K562 (cell line): ENCODE measurements at regions not wholly inside any gene's neighbourhood (a gene's known extent, or its start where the extent isn't known, plus 50 kb on each side); places are given as distances from the start of the nearest gene placed in this dataset.

Experiments
- ATAC-seq: fragments of 200-7000 bp; cut with Tn5 transposase; 3 replicates; pipeline ENCODE4 v1.9.1; 2020; ENCODE audit warnings: moderate library complexity
- BruUV-seq: library from RNA; stranded (reverse); fragments of 400-500 nt; replicated peaks from 2 replicates; lab custom pipeline; 2021; lab: Mats Ljungman, UMichigan
- CTCF ChIA-PET: fragments of 300-600 bp; formaldehyde crosslinking; extraction: SDS; loops from one replicate; lab custom pipeline; 2021; ENCODE audit warnings: low intra/inter-chr PET ratio; lab: Yijun Ruan, JAX
- POLR2A ChIA-PET: fragments of 300-600, 350-650 bp; sonication (Branson Sonifier 250); formaldehyde crosslinking; extraction: SDS; loops from one replicate; lab custom pipeline; 2021; ENCODE audit warnings: antibody characterized with exemption, inconsistent platforms; lab: Yijun Ruan, JAX
- DNase-seq, 4 experiments: peaks; one replicate each; pipeline versions ENCODE4 v3.0.0 to v3.0.0-alpha.2; 2011 to 2018; ENCODE audit warnings: low spot score in 3 of 4, mixed read lengths in 3 of 4; ENCODE audit errors: extremely low read depth in 1 of 4
- FAIRE-seq: peaks from 2 replicates; lab custom pipeline; 2011; peaks lifted over from hg19 to GRCh38; lab: Jason Lieb, UNC
- H2AFZ ChIP-seq: 2 replicates; pipeline ENCODE4 v1.6.0; 2011; ENCODE audit warnings: low read depth, low read length, control low read depth, inconsistent platforms
- H3K27ac ChIP-seq: fragments of 200-600 bp; 3 replicates; pipeline ENCODE4 v1.8.0; 2011; ENCODE audit warnings: low read depth, mild to moderate bottlenecking, control low read depth, inconsistent platforms, low read length, moderate library complexity, mixed read lengths; ENCODE audit errors: extremely low read depth
- H3K27me3 ChIP-seq, 2 experiments: fragments of 300-600 bp in 1 of 2; 2 replicates in 1 of 2; 3 replicates in 1 of 2; pipeline versions ENCODE4 v1.6.0 to v1.8.0; 2011; ENCODE audit warnings: inconsistent platforms in 2 of 2, low read length in 2 of 2, mild to moderate bottlenecking in 1 of 2, mixed read lengths in 1 of 2, moderate library complexity in 1 of 2; ENCODE audit not compliant: control insufficient read depth in 2 of 2, insufficient read depth in 2 of 2
- H3K36me3 ChIP-seq: fragments of 300-600 bp; 3 replicates; pipeline ENCODE4 v1.8.0; 2011; ENCODE audit warnings: mild to moderate bottlenecking, low read length, inconsistent platforms; ENCODE audit not compliant: control insufficient read depth, insufficient read depth
- H3K4me1 ChIP-seq, 2 experiments: fragments of 200-600 bp in 1 of 2; replicated peaks in 1 of 2; 2 replicates in 1 of 2; 3 replicates in 1 of 2; pipeline versions ENCODE4 v1.5.1 to v1.8.0; 2011; ENCODE audit warnings: inconsistent platforms in 2 of 2, low read length in 2 of 2, mild to moderate bottlenecking in 1 of 2, mixed read lengths in 1 of 2, moderate library complexity in 1 of 2; ENCODE audit not compliant: control insufficient read depth in 2 of 2, insufficient read depth in 2 of 2
- H3K4me2 ChIP-seq: 2 replicates; pipeline ENCODE4 v1.6.1; 2011; ENCODE audit warnings: low read length, control low read depth, inconsistent platforms, mixed read lengths; ENCODE audit not compliant: insufficient read depth
- H3K4me3 ChIP-seq: fragments of 200-600 bp; sonication (generic), shearing (Covaris generic); 2 replicates; pipeline ENCODE4 v1.5.1; 2016; ENCODE audit warnings: control low read depth, inconsistent platforms
- H3K79me2 ChIP-seq: fragments of 200-600 bp; 3 replicates; pipeline ENCODE4 v1.8.0; 2011; ENCODE audit warnings: low read length, inconsistent platforms; ENCODE audit not compliant: control insufficient read depth, insufficient read depth
- H3K9ac ChIP-seq, 2 experiments: 2 replicates each; pipeline versions ENCODE4 v1.6.0 to v1.6.1; 2011; ENCODE audit warnings: low read depth in 2 of 2, low read length in 2 of 2, control low read depth in 1 of 2, inconsistent platforms in 1 of 2, mild to moderate bottlenecking in 1 of 2, mixed read lengths in 1 of 2; ENCODE audit not compliant: insufficient read depth in 1 of 2
- H3K9me1 ChIP-seq: one replicate; pipeline ENCODE4 v1.6.0; 2011; ENCODE audit warnings: inconsistent platforms, mild to moderate bottlenecking, low read length, moderate library complexity; ENCODE audit not compliant: control insufficient read depth, insufficient read depth
- H3K9me3 ChIP-seq: replicated peaks from 2 replicates; pipeline ENCODE4 v1.5.1; 2011; ENCODE audit warnings: low read depth, low read length, inconsistent platforms; ENCODE audit not compliant: control insufficient read depth, insufficient read depth
- H4K20me1 ChIP-seq: replicated peaks from 2 replicates; pipeline ENCODE4 v1.6.1; 2011; ENCODE audit warnings: low read length, inconsistent platforms, mixed read lengths; ENCODE audit not compliant: control insufficient read depth, insufficient read depth
- ARID1B ChIP-seq: fragments of 450-650 bp; IDR thresholded peaks from 2 replicates; pipeline ENCODE4 v1.6.1; 2016; ENCODE audit warnings: antibody characterized with exemption, mild to moderate bottlenecking, inconsistent platforms
- CSDE1 ChIP-seq, 2 experiments: fragments of 450-650 bp; IDR thresholded peaks; 2 replicates each; pipeline ENCODE4 v1.6.1; 2016; ENCODE audit warnings: mild to moderate bottlenecking in 1 of 2
- CXXC5 ChIP-seq: fragments of 250-450 bp; sonication (Bioruptor Pico); IDR thresholded peaks from 2 replicates; pipeline ENCODE4 v1.8.0; 2022; ENCODE audit warnings: inconsistent platforms, mild to moderate bottlenecking, moderate library complexity
- ERF ChIP-seq: fragments of 450-650 bp; formaldehyde crosslinking; IDR thresholded peaks from 2 replicates; pipeline ENCODE4 v1.4.0; 2020; ENCODE audit warnings: mild to moderate bottlenecking, mixed read lengths
- NUFIP1 ChIP-seq: fragments of 450-650 bp; IDR thresholded peaks from 2 replicates; pipeline ENCODE4 v1.6.1; 2018; ENCODE audit not compliant: partially characterized antibody
- RAD51 ChIP-seq: fragments of 450-650 bp; IDR thresholded peaks from 2 replicates; pipeline ENCODE4 v1.7.1; 2016; ENCODE audit warnings: low read depth, mild to moderate bottlenecking, borderline replicate concordance
- SIRT6 ChIP-seq: IDR thresholded peaks from one replicate; pipeline ENCODE4 v1.6.1; 2012; ENCODE audit warnings: low read depth, mild to moderate bottlenecking, control low read depth, inconsistent platforms, low read length, moderate library complexity
- SMAD4 ChIP-seq: fragments of 250-450 bp; sonication (Bioruptor Pico); conservative IDR thresholded peaks from 2 replicates; pipeline ENCODE4 v1.8.0; 2021; ENCODE audit warnings: inconsistent platforms, mild to moderate bottlenecking, moderate library complexity
- TCFL5 ChIP-seq: fragments of 250-450 bp; sonication (Bioruptor Pico); conservative IDR thresholded peaks from 2 replicates; pipeline ENCODE4 v1.6.1; 2021; ENCODE audit warnings: mild to moderate bottlenecking, moderate library complexity, matching md5 sums
- ZNF3 ChIP-seq: fragments of 250-450 bp; sonication (Bioruptor Pico); IDR thresholded peaks from 2 replicates; pipeline ENCODE4 v1.5.0; 2021; ENCODE audit warnings: mild to moderate bottlenecking, moderate library complexity
- ZNF764 ChIP-seq: fragments of 250-450 bp; sonication (Bioruptor Pico); IDR thresholded peaks from 2 replicates; pipeline ENCODE4 v1.4.0; 2020; ENCODE audit warnings: low read depth, mild to moderate bottlenecking, moderate library complexity
- WGBS: fragments of 100-300 bp; shearing (Covaris generic); methylation state at CpG from one replicate; pipeline ENCODE4 v1.1.6; 2016; ENCODE audit warnings: low coverage, mixed read lengths; ENCODE audit not compliant: insufficient coverage; ENCODE audit errors: missing lambda C conversion rate; 5-methylcytosine and 5-hydroxymethylcytosine counted together
- in situ Hi-C: fragments of 300-500 bp; cut with MboI; formaldehyde crosslinking; loops from 4 replicates; pipeline ENCODE4 v1.15.0; 2018; ENCODE audit warnings: inconsistent platforms, mixed read lengths
- intact Hi-C: fragments of 100-400 bp; cut with micrococcal nuclease; formaldehyde crosslinking; loops from 2 replicates; pipeline ENCODE4 v1.14.2; 2022
- TF ChIP-seq, protein P1 (sequence below): fragments of 250-450 bp; sonication (Bioruptor Pico); IDR thresholded peaks from 2 replicates; pipeline ENCODE4 v1.4.0; 2020

- no peak for TF ChIP-seq NUFIP1
- TF ChIP-seq CXXC5 (CRISPR knock-in tag), result no peak
Observed at GRCh38 chr2:18154812-18155211, 276.3 kb downstream of the KCNS3 start (continued).

DNA sequence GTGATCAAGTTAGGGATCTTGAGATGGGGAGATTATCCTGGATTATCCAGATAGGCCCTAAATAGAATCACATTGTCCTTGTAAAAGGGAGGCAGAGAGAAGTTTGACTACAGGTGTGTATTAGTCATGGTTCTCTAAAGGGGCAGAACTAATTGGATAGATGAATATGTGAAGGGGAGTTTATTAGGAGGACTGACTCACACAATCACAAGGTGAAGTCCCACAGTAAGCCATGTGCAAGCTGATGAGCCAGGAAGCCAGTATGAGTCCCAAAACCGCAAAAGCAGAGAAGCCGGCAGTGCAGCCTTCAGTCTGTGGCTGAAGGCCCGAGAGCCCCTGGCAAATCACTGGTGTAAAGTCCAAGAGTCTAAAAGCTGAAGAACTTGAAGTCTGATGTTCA lies 275.8 kb downstream of the KCNS3 start:
- WGBS, result 0% methylated on average over 3 of the region's 3 CpGs
- CTCF ChIA-PET, result no interaction called here

More for the DNA sequence above, 275.8 kb downstream of the KCNS3 start:
- Histone ChIP-seq H3K36me3 (no peaks in the 10 kb centered on the region), H3K9ac (no peak overlapping the region), H3K4me2 (no peak overlapping the region), H3K27ac (no peak overlapping the region)
- no TSS peak for BruUV-seq
- FAIRE-seq (no peak), DNase-seq (no peak)
- TF ChIP-seq TCFL5 (CRISPR knock-in tag) (no peak), ZNF764 (no peak), CSDE1 (IDR thresholded peaks at IDR 0.05) (no peak), RAD51 (no peak), ARID1B (no peak), ZNF3 (CRISPR knock-in tag) (no peak), SMAD4 (no peak), SIRT6 (no peak), ERF (CRISPR knock-in tag) (no peak)
- TF ChIP-seq, protein P1, sequence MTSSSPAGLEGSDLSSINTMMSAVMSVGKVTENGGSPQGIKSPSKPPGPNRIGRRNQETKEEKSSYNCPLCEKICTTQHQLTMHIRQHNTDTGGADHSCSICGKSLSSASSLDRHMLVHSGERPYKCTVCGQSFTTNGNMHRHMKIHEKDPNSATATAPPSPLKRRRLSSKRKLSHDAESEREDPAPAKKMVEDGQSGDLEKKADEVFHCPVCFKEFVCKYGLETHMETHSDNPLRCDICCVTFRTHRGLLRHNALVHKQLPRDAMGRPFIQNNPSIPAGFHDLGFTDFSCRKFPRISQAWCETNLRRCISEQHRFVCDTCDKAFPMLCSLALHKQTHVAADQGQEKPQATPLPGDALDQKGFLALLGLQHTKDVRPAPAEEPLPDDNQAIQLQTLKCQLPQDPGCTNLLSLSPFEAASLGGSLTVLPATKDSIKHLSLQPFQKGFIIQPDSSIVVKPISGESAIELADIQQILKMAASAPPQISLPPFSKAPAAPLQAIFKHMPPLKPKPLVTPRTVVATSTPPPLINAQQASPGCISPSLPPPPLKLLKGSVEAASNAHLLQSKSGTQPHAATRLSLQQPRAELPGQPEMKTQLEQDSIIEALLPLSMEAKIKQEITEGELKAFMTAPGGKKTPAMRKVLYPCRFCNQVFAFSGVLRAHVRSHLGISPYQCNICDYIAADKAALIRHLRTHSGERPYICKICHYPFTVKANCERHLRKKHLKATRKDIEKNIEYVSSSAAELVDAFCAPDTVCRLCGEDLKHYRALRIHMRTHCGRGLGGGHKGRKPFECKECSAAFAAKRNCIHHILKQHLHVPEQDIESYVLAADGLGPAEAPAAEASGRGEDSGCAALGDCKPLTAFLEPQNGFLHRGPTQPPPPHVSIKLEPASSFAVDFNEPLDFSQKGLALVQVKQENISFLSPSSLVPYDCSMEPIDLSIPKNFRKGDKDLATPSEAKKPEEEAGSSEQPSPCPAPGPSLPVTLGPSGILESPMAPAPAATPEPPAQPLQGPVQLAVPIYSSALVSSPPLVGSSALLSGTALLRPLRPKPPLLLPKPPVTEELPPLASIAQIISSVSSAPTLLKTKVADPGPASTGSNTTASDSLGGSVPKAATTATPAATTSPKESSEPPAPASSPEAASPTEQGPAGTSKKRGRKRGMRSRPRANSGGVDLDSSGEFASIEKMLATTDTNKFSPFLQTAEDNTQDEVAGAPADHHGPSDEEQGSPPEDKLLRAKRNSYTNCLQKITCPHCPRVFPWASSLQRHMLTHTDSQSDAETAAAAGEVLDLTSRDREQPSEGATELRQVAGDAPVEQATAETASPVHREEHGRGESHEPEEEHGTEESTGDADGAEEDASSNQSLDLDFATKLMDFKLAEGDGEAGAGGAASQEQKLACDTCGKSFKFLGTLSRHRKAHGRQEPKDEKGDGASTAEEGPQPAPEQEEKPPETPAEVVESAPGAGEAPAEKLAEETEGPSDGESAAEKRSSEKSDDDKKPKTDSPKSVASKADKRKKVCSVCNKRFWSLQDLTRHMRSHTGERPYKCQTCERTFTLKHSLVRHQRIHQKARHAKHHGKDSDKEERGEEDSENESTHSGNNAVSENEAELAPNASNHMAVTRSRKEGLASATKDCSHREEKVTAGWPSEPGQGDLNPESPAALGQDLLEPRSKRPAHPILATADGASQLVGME (CRISPR knock-in tag), result no peak
- TF ChIP-seq, all 486 proteins: peak for 0
- intact Hi-C loops, result no loop called here
- Histone ChIP-seq H3K9me1 (no peaks in the 10 kb centered on the region), H3K4me3 (no peak overlapping the region), H3K79me2 (no peaks in the 10 kb centered on the region), H3K9me3 (no peaks in the 10 kb centered on the region; the same call in none of the 2 replicates), H4K20me1 (no peaks in the 10 kb centered on the region), H2AFZ (no peak overlapping the region), H3K4me1 (no peaks in the 10 kb centered on the region), H3K27me3 (no peaks in the 10 kb centered on the region)
- in situ Hi-C loops, result no loop called here
- POLR2A ChIA-PET, result no interaction called here
- no peak for ATAC-seq
